ENCODE measurements at regions not wholly inside any gene's neighbourhood (a gene's known extent, or its start where the extent isn't known, plus 50 kb on each side); places are given as distances from the start of the nearest gene placed in this dataset.
"Not testable (repeated sequence)": the region's sequence is repeated elsewhere in the genome, so short reads cannot be mapped to it uniquely, and the experiment has no call there.

- DNase-seq: no peak
Measured at GRCh38 chr2:194465641-194466040, 1191.4 kb upstream of the SLC39A10 start.

- DNase-seq: no peak
Measured at GRCh38 chr2:194464964-194465638, 1191.9 kb upstream of the SLC39A10 start.

- DNase-seq: not testable (repeated sequence)
Measured at GRCh38 chr2:194462883-194463282, 1194.1 kb upstream of the SLC39A10 start.

- no peak for DNase-seq
Measured at GRCh38 chr2:194455358-194455757, 1201.7 kb upstream of the SLC39A10 start.

GRCh38 chr2:194452504-194452903, 1204.5 kb upstream of the SLC39A10 start:
- no peak for DNase-seq

GRCh38 chr2:194445226-194445625, 1211.8 kb upstream of the SLC39A10 start:
- no peak for DNase-seq

GRCh38 chr2:194443926-194444325, 1213.1 kb upstream of the SLC39A10 start:
- no peak for DNase-seq

- no peak for DNase-seq
Measured at GRCh38 chr2:194424683-194425209, 1232.3 kb upstream of the SLC39A10 start.

GRCh38 chr2:194411221-194411620, 1245.8 kb upstream of the SLC39A10 start:
- DNase-seq: no peak

- DNase-seq: no peak
Measured at GRCh38 chr2:194395818-194396217, 1261.2 kb upstream of the SLC39A10 start.

- DNase-seq: no peak
Measured at GRCh38 chr2:194385376-194385775, 1271.7 kb upstream of the SLC39A10 start.

GRCh38 chr2:194383401-194383800, 1273.6 kb upstream of the SLC39A10 start:
- DNase-seq: peak in 1 of 2 experiments; percentile 11

GRCh38 chr2:194382221-194382620, 1274.8 kb upstream of the SLC39A10 start:
- no peak for DNase-seq

GRCh38 chr2:194380011-194380410, 1277.0 kb upstream of the SLC39A10 start:
- DNase-seq: no peak

- DNase-seq: not testable (repeated sequence)
Measured at GRCh38 chr2:194367390-194367789, 1289.6 kb upstream of the SLC39A10 start.

GRCh38 chr2:194363878-194364277, 1293.1 kb upstream of the SLC39A10 start:
- no peak for DNase-seq

- no peak for DNase-seq
Measured at GRCh38 chr2:194363295-194363694, 1293.7 kb upstream of the SLC39A10 start.

- DNase-seq: no peak
Measured at GRCh38 chr2:194352505-194352904, 1304.5 kb upstream of the SLC39A10 start.

- DNase-seq: peak; percentile 25 to 75
Measured at GRCh38 chr2:194346193-194346592, 1310.8 kb upstream of the SLC39A10 start.

GRCh38 chr2:194345347-194345746, 1311.7 kb upstream of the SLC39A10 start:
- no peak for DNase-seq

- no peak for DNase-seq
Measured at GRCh38 chr2:194343167-194343566, 1313.9 kb upstream of the SLC39A10 start.

GRCh38 chr2:194332799-194333490, 1324.1 kb upstream of the SLC39A10 start:
- no peak for DNase-seq

- no peak for DNase-seq
Measured at GRCh38 chr2:194328456-194328855, 1328.6 kb upstream of the SLC39A10 start.

GRCh38 chr2:194327196-194327888, 1329.7 kb upstream of the SLC39A10 start:
- DNase-seq: no peak
